Endodermal cell (in vitro differentiated cells): ENCODE measurements at regions not wholly inside any gene's neighbourhood (a gene's known extent, or its start where the extent isn't known, plus 50 kb on each side); places are given as distances from the start of the nearest gene placed in this dataset.

Source experiments
- DNase-seq: peaks from one replicate; pipeline ENCODE4 v3.0.0-alpha.2; 2017
- H3K27ac ChIP-seq: 2 replicates; pipeline ENCODE4 v1.5.1; 2013; ENCODE audit warnings: mild to moderate bottlenecking, low read depth, low read length, moderate library complexity
- H3K27me3 ChIP-seq: 2 replicates; pipeline ENCODE4 v1.6.1; 2013; ENCODE audit warnings: mild to moderate bottlenecking, low read length, moderate library complexity; ENCODE audit not compliant: insufficient read depth, control insufficient read depth, poor library complexity, severe bottlenecking
- H3K36me3 ChIP-seq: 2 replicates; pipeline ENCODE4 v1.7.0; 2013; ENCODE audit warnings: mild to moderate bottlenecking, low read length, moderate library complexity; ENCODE audit not compliant: control insufficient read depth, insufficient read depth
- H3K4me1 ChIP-seq: one replicate; pipeline ENCODE4 v1.7.0; 2013; ENCODE audit warnings: low read length; ENCODE audit not compliant: control insufficient read depth, insufficient read depth
- H3K4me3 ChIP-seq: 2 replicates; pipeline ENCODE4 v1.5.1; 2013; ENCODE audit warnings: mild to moderate bottlenecking, low read length, moderate library complexity
- H3K9ac ChIP-seq: 2 replicates; pipeline ENCODE4 v1.6.1; 2013; ENCODE audit warnings: mild to moderate bottlenecking, low read length, moderate library complexity; ENCODE audit not compliant: poor library complexity, severe bottlenecking; ENCODE audit errors: extremely low read depth
- H3K9me3 ChIP-seq: 2 replicates; pipeline ENCODE4 v1.6.1; 2013; ENCODE audit warnings: mild to moderate bottlenecking, low read length, moderate library complexity; ENCODE audit not compliant: control insufficient read depth
- H3K27ac Mint-ChIP-seq: 2 replicates; pipeline ENCODE4 v1.8.0; 2020; ENCODE audit warnings: mixed read lengths
- H3K27me3 Mint-ChIP-seq: 2 replicates; pipeline ENCODE4 v1.8.0; 2021; ENCODE audit warnings: mild to moderate bottlenecking, mixed read lengths; ENCODE audit not compliant: insufficient read depth
- H3K36me3 Mint-ChIP-seq: 2 replicates; pipeline ENCODE4 v1.8.0; 2020; ENCODE audit warnings: low read depth, mixed read lengths
- H3K4me1 Mint-ChIP-seq: 2 replicates; pipeline ENCODE4 v1.8.0; 2020; ENCODE audit warnings: mixed read lengths
- H3K4me3 Mint-ChIP-seq: 2 replicates; pipeline ENCODE4 v1.8.0; 2020; ENCODE audit warnings: mild to moderate bottlenecking, moderate library complexity, mixed read lengths
- H3K9me3 Mint-ChIP-seq: 2 replicates; pipeline ENCODE4 v1.8.0; 2020; ENCODE audit warnings: mild to moderate bottlenecking, mixed read lengths
- WGBS, 2 experiments: methylation state at CpG; one replicate each; pipeline versions ENCODE4 v1.1.5 to v1.1.7; 2013; ENCODE audit warnings: missing lambda C conversion rate in 2 of 2, mixed read lengths in 1 of 2; ENCODE audit not compliant: insufficient coverage in 1 of 2, insufficient read length in 1 of 2; 5-methylcytosine and 5-hydroxymethylcytosine counted together
- TF ChIP-seq, protein P1 (sequence below): fragments of 200-600 bp; sonication (generic); conservative IDR thresholded peaks from 2 replicates; pipeline ENCODE4 v1.5.0; 2021; ENCODE audit warnings: antibody characterized with exemption, mild to moderate bottlenecking

GRCh38 chr9:119453980-119454379 lies 84.7 kb upstream of the BRINP1 start:
- Mint-ChIP-seq H3K27ac (no peak overlapping the region), H3K4me1 (peaks cover 13% of the 10 kb centered on the region), H3K36me3 (no peaks in the 10 kb centered on the region), H3K27me3 (no peaks in the 10 kb centered on the region), H3K9me3 (peaks cover 3% of the 10 kb centered on the region), H3K4me3 (no peak overlapping the region)
- no peaks in the 10 kb centered on the region for H3K36me3 ChIP-seq
- WGBS, 2 experiments: 97% methylated on average over 1 of the region's 1 CpG; no CpG with 5 or more reads in 1 of the 2 experiments
- no peaks in the 10 kb centered on the region for H3K4me1 ChIP-seq
- TF ChIP-seq, protein P1, sequence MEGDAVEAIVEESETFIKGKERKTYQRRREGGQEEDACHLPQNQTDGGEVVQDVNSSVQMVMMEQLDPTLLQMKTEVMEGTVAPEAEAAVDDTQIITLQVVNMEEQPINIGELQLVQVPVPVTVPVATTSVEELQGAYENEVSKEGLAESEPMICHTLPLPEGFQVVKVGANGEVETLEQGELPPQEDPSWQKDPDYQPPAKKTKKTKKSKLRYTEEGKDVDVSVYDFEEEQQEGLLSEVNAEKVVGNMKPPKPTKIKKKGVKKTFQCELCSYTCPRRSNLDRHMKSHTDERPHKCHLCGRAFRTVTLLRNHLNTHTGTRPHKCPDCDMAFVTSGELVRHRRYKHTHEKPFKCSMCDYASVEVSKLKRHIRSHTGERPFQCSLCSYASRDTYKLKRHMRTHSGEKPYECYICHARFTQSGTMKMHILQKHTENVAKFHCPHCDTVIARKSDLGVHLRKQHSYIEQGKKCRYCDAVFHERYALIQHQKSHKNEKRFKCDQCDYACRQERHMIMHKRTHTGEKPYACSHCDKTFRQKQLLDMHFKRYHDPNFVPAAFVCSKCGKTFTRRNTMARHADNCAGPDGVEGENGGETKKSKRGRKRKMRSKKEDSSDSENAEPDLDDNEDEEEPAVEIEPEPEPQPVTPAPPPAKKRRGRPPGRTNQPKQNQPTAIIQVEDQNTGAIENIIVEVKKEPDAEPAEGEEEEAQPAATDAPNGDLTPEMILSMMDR: no peak
- DNase-seq: no peak
- H3K9ac ChIP-seq: no peak overlapping the region
- H3K27ac ChIP-seq: no peak overlapping the region
- H3K9me3 ChIP-seq: peaks cover 11% of the 10 kb centered on the region
- H3K4me3 ChIP-seq: no peak overlapping the region
- no peaks in the 10 kb centered on the region for H3K27me3 ChIP-seq

GRCh38 chr9:119453490-119453911 lies 84.3 kb upstream of the BRINP1 start:
- Histone ChIP-seq H3K9me3 (peaks cover 11% of the 10 kb centered on the region), H3K4me3 (no peak overlapping the region), H3K27me3 (no peaks in the 10 kb centered on the region), H3K27ac (no peak overlapping the region), H3K9ac (no peak overlapping the region), H3K4me1 (no peaks in the 10 kb centered on the region), H3K36me3 (no peaks in the 10 kb centered on the region)
- H3K36me3 Mint-ChIP-seq: no peaks in the 10 kb centered on the region
- no peak for DNase-seq
- H3K4me3 Mint-ChIP-seq: no peak overlapping the region
- H3K4me1 Mint-ChIP-seq: peaks cover 10% of the 10 kb centered on the region
- H3K9me3 Mint-ChIP-seq: peaks cover 3% of the 10 kb centered on the region
- H3K27me3 Mint-ChIP-seq: no peaks in the 10 kb centered on the region
- WGBS, 2 experiments: 93 to 100% methylated on average over 1 to 3 of the region's 3 CpGs
- TF ChIP-seq, protein P1: no peak
- H3K27ac Mint-ChIP-seq: no peak overlapping the region

- H3K36me3 ChIP-seq: no peaks in the 10 kb centered on the region
- H3K9me3 Mint-ChIP-seq: peaks cover 3% of the 10 kb centered on the region
- no peak for DNase-seq
- H3K27me3 Mint-ChIP-seq: no peaks in the 10 kb centered on the region
- TF ChIP-seq, protein P1: no peak
- H3K9me3 ChIP-seq: peaks cover 11% of the 10 kb centered on the region
- no peak overlapping the region for H3K27ac Mint-ChIP-seq
- H3K27ac ChIP-seq: no peak overlapping the region
- H3K4me1 Mint-ChIP-seq: no peaks in the 10 kb centered on the region
- no peaks in the 10 kb centered on the region for H3K27me3 ChIP-seq
- H3K36me3 Mint-ChIP-seq: no peaks in the 10 kb centered on the region
- no peaks in the 10 kb centered on the region for H3K4me1 ChIP-seq
- H3K4me3 Mint-ChIP-seq: no peak overlapping the region
- H3K9ac ChIP-seq: no peak overlapping the region
- no peak overlapping the region for H3K4me3 ChIP-seq
Measured at GRCh38 chr9:119451426-119451825, 82.2 kb upstream of the BRINP1 start.
